AG04449 (cell line): ENCODE measurements at regions not wholly inside any gene's neighbourhood (a gene's known extent, or its start where the extent isn't known, plus 50 kb on each side); places are given as distances from the start of the nearest gene placed in this dataset.

Experiments
- CTCF ChIA-PET: fragments of 350-600 bp; formaldehyde crosslinking; extraction: SDS; loops from one replicate; lab custom pipeline; 2021; ENCODE audit warnings: antibody characterized with exemption; lab: Yijun Ruan, JAX
- POLR2A ChIA-PET: fragments of 400-600, 350-600 bp; formaldehyde crosslinking; extraction: SDS; loops from one replicate; lab custom pipeline; 2020; ENCODE audit warnings: antibody characterized with exemption, inconsistent platforms; lab: Yijun Ruan, JAX
- DNase-seq: peaks from one replicate; pipeline ENCODE4 v3.0.0-alpha.2; 2010; ENCODE audit warnings: low read depth, low spot score
- H3K4me3 ChIP-seq: 2 replicates; pipeline ENCODE4 v1.5.1; 2011; ENCODE audit warnings: low read depth, mild to moderate bottlenecking, control low read depth, low read length
- CTCF ChIP-seq: IDR thresholded peaks from one replicate; pipeline ENCODE4 v1.5.1; 2011; ENCODE audit warnings: mild to moderate bottlenecking, moderate library complexity, low read length, control low read depth, inconsistent platforms; ENCODE audit not compliant: insufficient read depth; ENCODE audit errors: missing control alignments

GRCh38 chr19:13597640-13598039 lies 91.4 kb upstream of the CACNA1A start:
- CTCF ChIA-PET: interaction anchor here (0.5 to 12.7 kb wide), 18 partner anchors 9 to 632 kb away, joined by 3 to 278 read pairs (median 4); a partner anchor contains a TSS
- DNase-seq: peak; percentile 17
- peak; percentile 57 for TF ChIP-seq CTCF
- POLR2A ChIA-PET: no interaction called here
- no peak overlapping the region for H3K4me3 ChIP-seq

- peak; percentile 99 for TF ChIP-seq CTCF
- POLR2A ChIA-PET: no interaction called here
- CTCF ChIA-PET: interaction anchor here (0.6 to 10.6 kb wide), 63 partner anchors 10 to 624 kb away, joined by 3 to 265 read pairs (median 4); partner anchors contain the start of gene CACNA1A
- no peak for DNase-seq
- no peak overlapping the region; the same call in 1 of the 2 replicates for H3K4me3 ChIP-seq
Observed at GRCh38 chr19:13588957-13589833, 82.9 kb upstream of the CACNA1A start.

GRCh38 chr19:13585512-13585911 lies 79.2 kb upstream of the CACNA1A start:
- POLR2A ChIA-PET: no interaction called here
- CTCF ChIA-PET: interaction anchor here (0.9 to 10.6 kb wide), 6 partner anchors 138 to 608 kb away, joined by 3 to 265 read pairs (median 4); no protein-coding TSS in a partner anchor
- TF ChIP-seq CTCF: no peak

GRCh38 chr19:13583753-13584152 lies 77.5 kb upstream of the CACNA1A start:
- ChIA-PET POLR2A (no interaction called here), CTCF (interaction anchor here (0.6 to 10.6 kb wide), 4 partner anchors 14 to 330 kb away, joined by 3 to 265 read pairs (median 4); no protein-coding TSS in a partner anchor)
- H3K4me3 ChIP-seq: no peak overlapping the region
- TF ChIP-seq CTCF: no peak
- no peak for DNase-seq

More at GRCh38 chr19:13585512-13585911, 79.2 kb upstream of the CACNA1A start:
- H3K4me3 ChIP-seq: no peak overlapping the region
- DNase-seq: no peak

- no peak overlapping the region for H3K4me3 ChIP-seq
- no peak for TF ChIP-seq CTCF
- POLR2A ChIA-PET: no interaction called here
- CTCF ChIA-PET: no interaction called here
- no peak for DNase-seq
Observed at GRCh38 chr19:13583114-13583513, 76.8 kb upstream of the CACNA1A start.

GRCh38 chr19:13581576-13581975 lies 75.3 kb upstream of the CACNA1A start:
- TF ChIP-seq CTCF: no peak
- CTCF ChIA-PET: interaction anchor here (0.7 to 7.3 kb wide), 4 partner anchors 7 to 303 kb away, joined by 3 to 74 read pairs (median 34); no protein-coding TSS in a partner anchor

More at GRCh38 chr19:13581576-13581975, 75.3 kb upstream of the CACNA1A start:
- no peak overlapping the region for H3K4me3 ChIP-seq
- POLR2A ChIA-PET: no interaction called here
- no peak for DNase-seq
